ENCODE measurements at regions not wholly inside any gene's neighbourhood (a gene's known extent, or its start where the extent isn't known, plus 50 kb on each side); places are given as distances from the start of the nearest gene placed in this dataset.
A peak's percentile ranks its signal among the peaks of the same experiment; 100 is the strongest.

GRCh38 chr11:33507356-33507755, 193.3 kb downstream of the C11orf91 start:
- Histone ChIP-seq H3K27ac (no peak overlapping the region), H3K9me3 (no peaks in the 10 kb centered on the region), H3K4me3 (no peak overlapping the region), H3K4me1 (no peaks in the 10 kb centered on the region), H3K27me3 (no peaks in the 10 kb centered on the region), H3K36me3 (ENCODE audit: low read depth, missing control alignments) (no peaks in the 10 kb centered on the region)
- no peak for TF ChIP-seq CTCF (IDR thresholded peaks at IDR 0.05)
- no peak for TF ChIP-seq POLR2A (IDR thresholded peaks at IDR 0.05)
- intact Hi-C loops (cut with DNase I; ENCODE audit: low total_unique reads) = no loop called here
- WGBS, 2 donors = 82 to 83% methylated on average over 3 of the region's 3 CpGs
- no peak for DNase-seq

- no peak for DNase-seq
- Histone ChIP-seq H3K36me3 (ENCODE audit: low read depth, missing control alignments) (no peaks in the 10 kb centered on the region), H3K27me3 (no peaks in the 10 kb centered on the region), H3K27ac (no peak overlapping the region), H3K4me1 (no peaks in the 10 kb centered on the region), H3K9me3 (no peaks in the 10 kb centered on the region), H3K4me3 (no peak overlapping the region)
- WGBS, 2 donors = 70 to 80% methylated on average over 3 of the region's 3 CpGs
- intact Hi-C loops (cut with DNase I; ENCODE audit: low total_unique reads) = no loop called here
- TF ChIP-seq CTCF (IDR thresholded peaks at IDR 0.05) = no peak
- TF ChIP-seq POLR2A (IDR thresholded peaks at IDR 0.05) = no peak
Observed at GRCh38 chr11:33505093-33505492, 195.5 kb downstream of the C11orf91 start.

- intact Hi-C loops (cut with DNase I; ENCODE audit: low total_unique reads) = no loop called here
- TF ChIP-seq CTCF (IDR thresholded peaks at IDR 0.05) (no peak), POLR2A (IDR thresholded peaks at IDR 0.05) (no peak)
- no peaks in the 10 kb centered on the region for H3K36me3 ChIP-seq (ENCODE audit: low read depth, missing control alignments)
- H3K27me3 ChIP-seq = no peaks in the 10 kb centered on the region
- DNase-seq = peak; percentile 30
- 25 to 32% methylated on average over 2 of the region's 2 CpGs for WGBS, 2 donors
- H3K9me3 ChIP-seq = no peaks in the 10 kb centered on the region
- H3K4me1 ChIP-seq = no peaks in the 10 kb centered on the region
- H3K27ac ChIP-seq = no peak overlapping the region
- no peak overlapping the region for H3K4me3 ChIP-seq
Observed at GRCh38 chr11:33500861-33501479, 199.7 kb downstream of the C11orf91 start.

GRCh38 chr11:33500332-33500731, 200.3 kb downstream of the C11orf91 start:
- Histone ChIP-seq H3K4me3 (no peak overlapping the region), H3K4me1 (no peaks in the 10 kb centered on the region), H3K9me3 (no peaks in the 10 kb centered on the region), H3K27me3 (no peaks in the 10 kb centered on the region), H3K27ac (no peak overlapping the region), H3K36me3 (ENCODE audit: low read depth, missing control alignments) (no peaks in the 10 kb centered on the region)
- DNase-seq = no peak
- intact Hi-C loops (cut with DNase I; ENCODE audit: low total_unique reads) = no loop called here
- TF ChIP-seq CTCF (IDR thresholded peaks at IDR 0.05) = no peak
- no peak for TF ChIP-seq POLR2A (IDR thresholded peaks at IDR 0.05)
- 89 to 91% methylated on average over 1 of the region's 1 CpG for WGBS, 2 donors

GRCh38 chr11:33492596-33492995, 208.0 kb downstream of the C11orf91 start:
- TF ChIP-seq POLR2A (IDR thresholded peaks at IDR 0.05) (no peak), CTCF (IDR thresholded peaks at IDR 0.05) (no peak)
- H3K27ac ChIP-seq = no peak overlapping the region
- H3K4me3 ChIP-seq = no peak overlapping the region
- no peaks in the 10 kb centered on the region for H3K9me3 ChIP-seq
- WGBS, 2 donors = 49 to 64% methylated on average over 6 of the region's 6 CpGs
- intact Hi-C loops (cut with DNase I; ENCODE audit: low total_unique reads) = no loop called here
- H3K4me1 ChIP-seq = peaks cover 5% of the 10 kb centered on the region
- no peaks in the 10 kb centered on the region for H3K36me3 ChIP-seq (ENCODE audit: low read depth, missing control alignments)
- H3K27me3 ChIP-seq = no peaks in the 10 kb centered on the region
- no peak for DNase-seq

Measured in testis (tissue), 2 donors.